ENCODE measurements at regions not wholly inside any gene's neighbourhood (a gene's known extent, or its start where the extent isn't known, plus 50 kb on each side); places are given as distances from the start of the nearest gene placed in this dataset.

DNA sequence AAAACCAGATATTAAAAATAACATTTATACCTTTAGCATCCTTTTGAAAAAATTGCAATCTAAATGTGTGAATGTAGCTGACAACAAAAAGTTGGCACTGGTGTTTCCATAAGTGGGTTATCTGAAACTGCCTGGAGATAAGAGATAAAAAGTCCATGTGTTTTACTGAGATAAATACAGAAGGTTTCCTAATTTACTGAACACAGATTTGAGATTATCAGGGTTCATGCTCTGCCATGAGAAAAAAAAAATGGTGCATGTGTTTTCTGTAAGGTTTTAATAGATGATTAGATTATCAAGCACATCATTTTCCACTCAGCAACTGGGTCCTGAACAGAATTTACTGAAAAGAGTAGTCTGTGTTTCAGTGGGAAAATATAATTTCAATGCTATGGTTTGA is 326.2 kb upstream of the SLIT2 start:
- H3K4me3 ChIP-seq (ENCODE audit: low read depth, low read length) = no peak overlapping the region
- TF ChIP-seq, protein P1, sequence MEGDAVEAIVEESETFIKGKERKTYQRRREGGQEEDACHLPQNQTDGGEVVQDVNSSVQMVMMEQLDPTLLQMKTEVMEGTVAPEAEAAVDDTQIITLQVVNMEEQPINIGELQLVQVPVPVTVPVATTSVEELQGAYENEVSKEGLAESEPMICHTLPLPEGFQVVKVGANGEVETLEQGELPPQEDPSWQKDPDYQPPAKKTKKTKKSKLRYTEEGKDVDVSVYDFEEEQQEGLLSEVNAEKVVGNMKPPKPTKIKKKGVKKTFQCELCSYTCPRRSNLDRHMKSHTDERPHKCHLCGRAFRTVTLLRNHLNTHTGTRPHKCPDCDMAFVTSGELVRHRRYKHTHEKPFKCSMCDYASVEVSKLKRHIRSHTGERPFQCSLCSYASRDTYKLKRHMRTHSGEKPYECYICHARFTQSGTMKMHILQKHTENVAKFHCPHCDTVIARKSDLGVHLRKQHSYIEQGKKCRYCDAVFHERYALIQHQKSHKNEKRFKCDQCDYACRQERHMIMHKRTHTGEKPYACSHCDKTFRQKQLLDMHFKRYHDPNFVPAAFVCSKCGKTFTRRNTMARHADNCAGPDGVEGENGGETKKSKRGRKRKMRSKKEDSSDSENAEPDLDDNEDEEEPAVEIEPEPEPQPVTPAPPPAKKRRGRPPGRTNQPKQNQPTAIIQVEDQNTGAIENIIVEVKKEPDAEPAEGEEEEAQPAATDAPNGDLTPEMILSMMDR (IDR thresholded peaks at IDR 0.05; ENCODE audit: low read depth, low read length, missing control alignments) = no peak
- no peak for DNase-seq (ENCODE audit: low read depth)

DNA sequence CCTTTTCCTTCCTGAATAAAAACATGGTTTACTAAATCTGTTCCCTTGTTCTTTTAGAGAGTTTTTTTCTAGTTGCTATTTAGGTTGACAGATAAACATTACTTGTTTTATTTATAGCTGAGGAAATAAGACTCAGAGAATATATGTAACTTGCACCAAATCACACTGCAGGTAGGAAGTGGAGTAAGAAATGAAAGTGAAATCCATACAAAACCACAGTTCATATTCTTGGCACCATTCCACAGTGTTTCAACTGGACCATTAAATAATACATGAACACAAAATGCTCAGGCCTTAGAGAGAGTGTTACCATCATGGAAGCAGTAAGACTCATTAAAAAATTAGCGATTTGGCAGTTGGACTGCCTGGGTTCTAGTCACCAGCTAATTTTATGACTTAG is 326.9 kb upstream of the SLIT2 start:
- no peak for DNase-seq (ENCODE audit: low read depth)
- TF ChIP-seq, protein P1 (IDR thresholded peaks at IDR 0.05; ENCODE audit: low read depth, low read length, missing control alignments) = no peak

DNA sequence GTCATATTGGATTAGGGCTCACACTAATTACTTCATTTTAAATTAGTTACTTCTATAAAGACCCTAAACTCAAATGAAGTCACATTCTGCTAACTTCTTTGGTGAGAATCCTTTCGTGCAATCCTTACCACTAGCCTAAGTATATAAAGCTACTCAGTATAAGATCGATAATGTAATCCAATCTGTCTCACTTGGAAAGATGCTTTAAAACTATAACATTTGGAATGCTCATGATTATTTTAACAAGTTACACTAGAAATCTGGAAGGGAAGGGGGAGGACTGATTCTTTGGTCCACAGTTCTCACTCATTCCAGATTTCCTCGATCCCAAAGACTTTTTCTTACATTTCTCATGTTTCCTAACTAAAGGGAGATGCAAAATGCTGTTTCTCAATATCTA is 336.4 kb upstream of the SLIT2 start:
- TF ChIP-seq, protein P1 (IDR thresholded peaks at IDR 0.05; ENCODE audit: low read depth, low read length, missing control alignments) = no peak
- no peak for DNase-seq (ENCODE audit: low read depth)

More for the DNA sequence above, 326.9 kb upstream of the SLIT2 start:
- no peak overlapping the region for H3K4me3 ChIP-seq (ENCODE audit: low read depth, low read length)

DNA sequence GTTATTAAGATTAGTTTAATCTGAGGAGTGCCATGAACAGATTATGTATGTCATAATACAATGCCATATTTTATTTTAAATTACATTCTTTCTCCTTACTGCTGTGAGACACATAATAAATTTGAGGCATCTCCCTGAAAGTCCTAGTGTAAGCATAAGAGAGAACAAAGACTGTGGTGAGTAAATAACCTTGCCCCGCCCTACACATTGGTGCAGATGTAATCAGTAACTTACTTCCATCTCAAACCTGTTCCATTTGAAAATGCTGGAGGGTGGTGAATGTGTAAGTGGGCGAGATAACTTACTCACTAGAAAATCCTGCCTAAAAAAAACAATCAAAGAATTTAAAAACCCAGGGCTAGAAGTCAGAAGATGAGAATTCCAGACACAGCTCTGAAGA is 338.1 kb upstream of the SLIT2 start:
- no peak for DNase-seq (ENCODE audit: low read depth)
- TF ChIP-seq, protein P1 (IDR thresholded peaks at IDR 0.05; ENCODE audit: low read depth, low read length, missing control alignments) = no peak
- no peak overlapping the region for H3K4me3 ChIP-seq (ENCODE audit: low read depth, low read length)

More for the DNA sequence above, 336.4 kb upstream of the SLIT2 start:
- no peak overlapping the region for H3K4me3 ChIP-seq (ENCODE audit: low read depth, low read length)

DNA sequence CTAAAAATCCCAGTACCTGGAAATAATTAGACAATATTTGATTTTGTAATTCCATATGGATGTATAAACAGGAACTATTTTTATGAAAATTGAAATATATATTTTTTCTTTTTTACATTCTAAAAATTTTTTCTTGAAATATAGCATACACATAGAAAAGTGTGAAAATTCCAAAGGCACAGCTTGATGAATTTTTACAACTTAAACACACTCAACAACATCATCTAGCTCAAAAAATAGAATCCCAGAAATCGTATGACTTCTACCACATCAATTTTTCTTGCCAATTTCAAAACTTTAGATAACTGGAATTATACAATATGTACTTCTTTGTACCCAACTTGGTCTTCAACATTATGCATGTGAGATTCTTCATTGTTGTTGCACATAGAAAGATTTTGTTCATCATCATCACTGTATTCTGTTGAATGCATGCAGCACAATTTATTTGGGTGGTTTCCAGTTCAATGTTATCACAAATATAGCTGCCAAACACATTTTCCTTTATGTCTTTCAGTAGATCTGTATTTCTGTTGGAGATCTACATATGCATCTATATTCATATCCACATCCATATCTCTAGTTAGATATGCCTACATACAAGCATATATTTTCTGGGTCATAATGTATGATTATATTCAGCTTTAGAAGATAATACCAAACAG is 340.7 kb upstream of the SLIT2 start:
- no peak overlapping the region for H3K4me3 ChIP-seq (ENCODE audit: low read depth, low read length)
- TF ChIP-seq, protein P1 (IDR thresholded peaks at IDR 0.05; ENCODE audit: low read depth, low read length, missing control alignments) = no peak
- DNase-seq (ENCODE audit: low read depth) = no peak

DNA sequence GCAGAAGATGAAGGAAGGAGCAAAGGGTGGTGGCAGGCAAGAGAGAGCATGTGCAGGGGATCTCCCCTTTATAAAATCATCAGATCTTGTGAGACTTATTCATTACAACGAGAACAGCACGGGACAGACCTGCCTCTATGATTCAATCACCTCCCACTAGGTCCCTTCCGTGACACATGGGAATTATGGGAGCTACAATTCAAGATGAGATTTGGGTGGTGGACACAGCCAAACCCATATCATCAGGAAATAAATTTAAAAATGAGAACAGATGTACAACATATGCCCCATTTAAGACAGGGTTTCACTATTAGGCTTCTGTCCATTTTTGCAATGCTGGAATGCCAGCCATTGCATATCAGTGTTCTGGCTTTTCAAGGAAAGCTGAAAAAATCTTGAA is 346.7 kb upstream of the SLIT2 start:
- TF ChIP-seq, protein P1 (IDR thresholded peaks at IDR 0.05; ENCODE audit: low read depth, low read length, missing control alignments) = no peak
- DNase-seq (ENCODE audit: low read depth) = no peak

DNA sequence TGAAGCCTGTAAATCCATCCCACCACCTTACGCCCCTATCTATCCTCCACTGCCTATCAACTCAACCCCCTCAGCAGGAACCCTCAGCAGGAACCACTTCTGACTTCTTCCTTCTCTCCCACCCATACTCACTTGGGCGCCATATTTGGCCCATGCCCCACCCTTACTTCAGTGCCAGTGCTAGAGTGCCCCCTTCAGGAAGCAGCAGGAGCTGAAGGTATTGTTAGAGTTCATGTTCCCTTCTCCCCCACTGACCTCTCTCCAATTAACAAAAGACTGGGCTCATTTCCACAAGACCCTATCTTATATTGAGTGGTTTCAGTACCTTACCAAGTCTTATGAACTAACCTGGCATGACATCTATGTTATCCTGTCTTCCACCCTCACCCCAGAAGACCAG is 363.1 kb upstream of the SLIT2 start:
- no peak overlapping the region for H3K4me3 ChIP-seq (ENCODE audit: low read depth, low read length)
- TF ChIP-seq, protein P1 (IDR thresholded peaks at IDR 0.05; ENCODE audit: low read depth, low read length, missing control alignments) = no peak
- DNase-seq (ENCODE audit: low read depth) = no peak

More for the DNA sequence above, 346.7 kb upstream of the SLIT2 start:
- no peak overlapping the region for H3K4me3 ChIP-seq (ENCODE audit: low read depth, low read length)

Measured in GM12864 (cell line).